ENCODE measurements at regions not wholly inside any gene's neighbourhood (a gene's known extent, or its start where the extent isn't known, plus 50 kb on each side); places are given as distances from the start of the nearest gene placed in this dataset.

DNA sequence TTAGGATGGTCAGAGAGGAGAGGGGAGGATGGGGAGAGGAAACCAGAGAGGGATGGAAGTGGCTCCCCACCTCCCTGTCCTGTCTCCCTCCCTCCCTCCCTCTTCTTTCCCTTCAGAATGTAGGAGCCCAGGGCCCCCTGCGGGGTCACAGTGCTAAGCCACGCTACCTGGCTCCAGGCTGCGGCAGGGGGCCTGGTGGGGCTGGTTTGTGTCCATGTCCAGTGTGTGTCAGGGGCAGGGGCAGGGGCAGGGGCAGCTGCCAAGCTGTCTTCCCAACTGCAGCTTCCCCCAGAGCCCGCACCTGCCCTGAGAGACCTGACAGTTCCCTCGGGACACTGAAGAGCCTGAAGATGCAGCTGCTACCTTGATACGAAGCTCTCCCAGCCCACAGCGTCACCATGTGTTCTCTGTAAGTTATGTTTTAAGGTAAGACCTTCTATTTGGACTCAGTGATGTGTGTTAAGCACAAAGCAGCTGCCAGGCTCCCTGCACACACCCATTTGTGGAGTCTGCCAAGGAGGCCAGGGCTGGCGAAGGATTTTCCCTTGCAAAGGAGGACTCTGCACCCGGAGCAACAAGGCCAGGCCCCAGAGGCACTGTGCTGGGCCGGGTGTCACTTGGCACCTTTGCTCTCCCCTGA, 121.8 kb upstream of the SMAD3 start:
- DNase-seq (ENCODE audit: low read depth, low spot score) = no peak

GRCh38 chr15:66944121-66944520, 121.3 kb upstream of the SMAD3 start:
- DNase-seq (ENCODE audit: low read depth, low spot score) = no peak

- DNase-seq (ENCODE audit: low read depth, low spot score) = no peak
Measured at GRCh38 chr15:66945286-66945685, 120.1 kb upstream of the SMAD3 start.

GRCh38 chr15:66945842-66946241, 119.6 kb upstream of the SMAD3 start:
- DNase-seq (ENCODE audit: low read depth, low spot score) = no peak

GRCh38 chr15:66946578-66947164, 118.7 kb upstream of the SMAD3 start:
- DNase-seq (ENCODE audit: low read depth, low spot score) = no peak

- DNase-seq (ENCODE audit: low read depth, low spot score) = no peak
Measured at GRCh38 chr15:66947471-66947870, 117.9 kb upstream of the SMAD3 start.

- DNase-seq (ENCODE audit: low read depth, low spot score) = no peak
Measured at GRCh38 chr15:66948294-66948693, 117.1 kb upstream of the SMAD3 start.

GRCh38 chr15:66950114-66950513, 115.3 kb upstream of the SMAD3 start:
- DNase-seq (ENCODE audit: low read depth, low spot score) = no peak

DNA sequence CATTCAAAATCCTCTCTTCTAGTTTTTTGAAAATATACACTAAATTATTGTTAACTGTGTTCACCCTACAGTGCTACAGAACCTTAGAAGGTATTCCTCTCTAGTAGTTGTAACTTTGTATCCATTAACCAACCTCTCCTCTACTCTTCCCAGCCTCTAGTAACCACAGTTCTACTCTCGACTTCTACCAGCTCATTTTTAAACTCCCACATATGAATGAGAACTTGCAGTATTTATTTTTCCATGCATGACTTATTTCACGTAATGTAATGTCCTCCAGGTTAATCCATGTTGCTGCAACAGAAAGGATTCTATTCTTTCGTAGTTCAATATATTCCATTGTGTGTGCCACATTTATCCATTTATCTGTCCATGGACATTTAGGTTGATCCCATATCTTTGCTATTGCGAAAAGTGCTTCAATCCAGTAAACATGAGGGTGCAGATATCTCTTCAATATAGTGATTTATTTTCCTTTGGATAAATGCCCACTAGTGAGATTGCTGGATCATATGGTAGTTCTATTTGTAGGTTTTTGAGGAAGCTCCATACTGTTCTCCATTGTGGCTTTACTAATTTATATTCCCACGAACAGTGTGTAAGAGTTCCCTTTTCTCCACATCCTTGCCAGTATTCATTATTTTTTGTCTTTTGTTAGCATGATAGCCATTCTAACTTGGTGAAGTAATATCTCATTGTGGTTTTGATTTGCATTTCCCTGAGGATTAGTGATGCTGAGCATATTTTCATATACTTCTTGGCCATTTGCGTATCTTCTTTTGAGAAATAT, 113.7 kb upstream of the SMAD3 start:
- no peak for DNase-seq (ENCODE audit: low read depth, low spot score)

DNA sequence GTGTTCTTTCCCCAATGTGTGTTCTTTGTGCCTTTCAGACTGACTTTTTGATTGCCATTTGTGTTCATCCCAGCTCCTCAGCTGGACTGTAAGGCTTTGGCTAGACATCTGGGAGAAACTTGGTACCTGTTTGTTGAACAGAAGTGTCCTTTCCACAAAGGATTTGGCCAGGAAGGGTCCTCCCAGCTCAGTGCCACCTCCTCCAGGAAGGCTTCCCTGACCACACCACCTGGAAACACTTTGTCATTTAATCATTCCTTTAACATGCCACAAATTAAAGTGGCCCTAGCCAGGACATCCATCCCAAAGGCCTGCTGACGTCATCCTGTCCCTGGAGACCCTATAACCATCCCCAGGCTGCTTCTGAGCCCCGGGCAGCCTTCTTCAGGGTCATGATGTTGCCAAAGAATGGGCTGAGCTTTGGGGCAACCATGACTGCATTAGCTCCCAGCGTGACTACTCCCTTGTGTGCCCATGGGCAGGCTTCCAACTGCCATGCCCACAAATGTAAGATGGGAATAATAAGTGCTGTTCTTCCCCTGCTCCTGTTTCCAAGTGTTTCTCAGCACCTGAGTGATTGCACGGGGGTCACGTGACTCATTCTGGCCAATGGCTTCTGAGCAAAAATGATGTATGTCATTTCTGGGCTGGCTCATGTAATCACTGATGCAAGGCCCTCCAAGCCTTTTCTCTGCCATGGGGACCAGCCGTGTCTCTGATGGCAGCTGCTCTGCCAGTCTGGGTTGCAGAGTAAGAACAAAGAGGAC, 112.5 kb upstream of the SMAD3 start:
- DNase-seq (ENCODE audit: low read depth, low spot score) = no peak

GRCh38 chr15:66953523-66954229, 111.7 kb upstream of the SMAD3 start:
- DNase-seq (ENCODE audit: low read depth, low spot score) = no peak

DNA sequence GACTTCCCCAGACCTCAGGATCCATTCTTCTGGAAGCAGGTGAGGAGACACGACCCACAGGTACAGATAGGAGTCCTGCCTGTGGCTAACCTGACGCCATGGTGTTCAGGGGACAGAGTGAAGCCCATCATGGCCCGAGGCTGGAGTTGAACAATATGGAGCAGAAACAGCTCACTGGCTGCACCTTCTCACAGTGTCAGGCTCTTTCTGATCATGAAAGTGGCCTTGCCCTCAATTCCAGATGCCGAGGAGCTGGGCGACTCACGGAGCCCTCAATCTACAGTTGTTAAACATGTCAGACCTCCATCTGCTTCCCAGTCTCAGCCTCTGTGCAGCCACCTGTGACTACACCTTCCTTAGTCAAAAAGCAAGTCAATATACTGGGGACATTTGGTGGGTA, 110.8 kb upstream of the SMAD3 start:
- no peak for DNase-seq (ENCODE audit: low read depth, low spot score)

- DNase-seq (ENCODE audit: low read depth, low spot score) = no peak
Measured at GRCh38 chr15:66955001-66955516, 110.3 kb upstream of the SMAD3 start.

DNA sequence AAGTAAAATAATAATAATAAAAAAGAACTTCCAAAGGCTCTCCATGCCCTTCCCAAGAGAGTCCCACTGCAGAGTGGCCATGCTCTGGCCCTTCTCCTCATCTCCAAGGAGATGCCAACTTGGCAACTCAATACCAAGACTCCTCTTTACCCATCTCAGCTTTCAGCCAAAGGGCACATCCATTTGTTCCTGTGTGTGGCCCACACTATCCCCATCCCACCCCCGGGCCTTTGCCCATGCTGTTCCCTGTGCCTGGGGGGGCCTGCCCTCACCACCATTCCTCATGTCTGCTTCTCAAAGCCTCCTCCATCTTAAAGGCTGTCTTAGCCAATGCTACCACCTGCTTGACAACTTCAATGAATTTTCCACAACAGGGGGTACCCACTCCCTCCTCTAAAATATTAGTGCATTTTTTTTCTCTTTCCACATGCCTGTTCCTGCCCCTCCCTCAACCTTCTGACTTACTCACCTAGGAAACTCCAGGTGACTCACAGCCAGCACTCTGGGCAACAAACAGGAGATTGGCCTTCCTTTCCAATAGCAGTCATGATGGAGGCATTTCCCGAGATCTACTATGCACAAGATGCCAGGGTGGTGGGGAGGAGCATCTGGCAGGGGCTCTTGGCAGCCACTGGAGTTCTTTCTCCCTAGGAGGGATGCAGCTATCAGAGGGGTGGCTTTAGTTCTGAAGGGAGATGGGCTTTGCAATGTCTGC, 109.4 kb upstream of the SMAD3 start:
- peak; percentile 60 for DNase-seq (ENCODE audit: low read depth, low spot score)

DNA sequence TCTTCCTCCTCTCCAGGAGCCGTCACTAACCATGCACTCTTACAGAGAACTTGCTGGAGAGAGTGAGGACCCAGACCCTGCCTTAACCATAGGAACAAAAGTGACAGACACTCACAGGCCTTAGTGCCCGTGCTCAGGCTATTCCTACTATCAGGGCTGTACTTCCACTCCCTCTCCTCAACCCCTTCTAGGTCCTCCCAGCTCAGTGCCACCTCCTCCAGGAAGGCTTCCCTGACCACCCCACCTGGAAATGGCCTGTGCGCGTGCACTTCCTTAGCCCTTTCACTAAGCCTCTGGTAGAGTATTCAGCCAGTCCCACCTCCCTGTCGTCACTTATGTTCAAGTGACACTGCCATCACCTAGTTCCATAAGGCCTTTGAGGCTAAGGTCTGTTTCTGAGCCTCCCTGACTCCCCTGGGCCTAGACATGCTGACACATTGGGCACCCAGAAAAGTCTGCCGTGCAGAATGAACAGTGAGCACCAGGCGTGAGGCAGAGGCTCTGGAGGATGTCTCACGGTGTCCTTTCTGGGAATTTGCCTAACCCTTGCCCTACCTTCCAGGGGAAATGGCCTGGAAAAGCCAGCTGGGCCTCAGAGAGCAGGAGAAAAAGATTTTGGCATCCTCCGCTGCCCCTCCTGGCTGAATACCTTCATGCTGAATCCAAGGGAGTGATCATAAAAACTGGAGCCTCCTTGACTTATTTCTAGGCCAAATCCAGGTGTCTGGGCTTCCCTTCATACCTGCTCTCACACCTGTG, 108.6 kb upstream of the SMAD3 start:
- DNase-seq (ENCODE audit: low read depth, low spot score) = no peak

GRCh38 chr15:66957431-66957720, 108.0 kb upstream of the SMAD3 start:
- no peak for DNase-seq (ENCODE audit: low read depth, low spot score)

DNA sequence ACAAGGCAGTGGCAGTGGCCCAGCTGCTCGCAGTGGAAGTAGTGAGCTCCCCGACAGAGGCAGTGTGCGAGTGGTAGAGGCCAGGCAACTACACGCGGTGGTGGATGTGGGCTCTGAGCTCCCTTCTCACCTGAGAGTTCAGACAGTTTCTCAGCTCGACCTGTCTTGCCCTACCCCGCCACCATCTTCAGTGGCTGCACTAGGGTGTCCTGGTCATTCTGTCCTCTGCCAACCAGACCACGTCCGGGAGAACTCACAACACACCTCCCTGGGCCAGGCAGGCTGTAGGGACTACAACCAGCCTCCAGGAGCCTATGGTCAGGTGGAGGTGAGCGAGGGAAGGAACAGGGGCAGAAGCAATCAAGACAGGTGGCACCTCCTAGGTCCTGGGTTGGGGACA, 106.3 kb upstream of the SMAD3 start:
- DNase-seq (ENCODE audit: low read depth, low spot score) = no peak

- no peak for DNase-seq (ENCODE audit: low read depth, low spot score)
Measured at GRCh38 chr15:66959875-66960274, 105.5 kb upstream of the SMAD3 start.

- no peak for DNase-seq (ENCODE audit: low read depth, low spot score)
Measured at GRCh38 chr15:66960519-66960918, 104.9 kb upstream of the SMAD3 start.

GRCh38 chr15:66961407-66961884, 104.0 kb upstream of the SMAD3 start:
- no peak for DNase-seq (ENCODE audit: low read depth, low spot score)

Data from pulmonary artery endothelial cell (primary cell).